ENCODE measurements at regions not wholly inside any gene's neighbourhood (a gene's known extent, or its start where the extent isn't known, plus 50 kb on each side); places are given as distances from the start of the nearest gene placed in this dataset.
A peak's percentile ranks its signal among the peaks of the same experiment; 100 is the strongest.

DNA sequence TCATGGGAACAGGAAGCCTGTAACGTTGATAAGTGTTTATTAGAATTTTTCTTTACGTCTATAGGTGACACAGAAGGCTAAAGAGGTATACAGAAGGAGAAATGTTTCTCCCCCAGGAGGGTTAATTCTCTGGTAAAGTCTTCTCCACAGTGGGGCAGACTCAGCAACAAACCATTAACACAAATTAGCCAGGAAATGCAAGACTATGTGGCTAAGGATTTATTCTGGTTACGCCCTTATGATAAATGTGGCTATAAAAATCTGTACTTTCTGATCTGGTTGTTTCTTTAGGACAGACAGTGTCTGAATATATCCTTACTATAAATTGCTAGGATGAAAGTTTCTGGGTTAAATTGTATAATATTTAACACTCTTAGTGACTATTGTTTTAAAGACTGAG, 423.3 kb downstream of the FLRT2 start:
- no peak for FAIRE-seq
- no peak for DNase-seq
- Histone ChIP-seq H3K27me3 (no peaks in the 10 kb centered on the region), H3K27ac (no peak overlapping the region), H3K4me1 (no peaks in the 10 kb centered on the region), H3K4me3 (no peak overlapping the region), H3K9me3 (no peaks in the 10 kb centered on the region), H3K36me3 (no peaks in the 10 kb centered on the region)
- no peak for TF ChIP-seq CTCF (IDR thresholded peaks at IDR 0.05)
- WGBS, 2 donors, result 70 to 77% methylated on average over 3 of the region's 3 CpGs
- intact Hi-C loops (cut with DNase I), result no loop called here
- no peak for ATAC-seq

DNA sequence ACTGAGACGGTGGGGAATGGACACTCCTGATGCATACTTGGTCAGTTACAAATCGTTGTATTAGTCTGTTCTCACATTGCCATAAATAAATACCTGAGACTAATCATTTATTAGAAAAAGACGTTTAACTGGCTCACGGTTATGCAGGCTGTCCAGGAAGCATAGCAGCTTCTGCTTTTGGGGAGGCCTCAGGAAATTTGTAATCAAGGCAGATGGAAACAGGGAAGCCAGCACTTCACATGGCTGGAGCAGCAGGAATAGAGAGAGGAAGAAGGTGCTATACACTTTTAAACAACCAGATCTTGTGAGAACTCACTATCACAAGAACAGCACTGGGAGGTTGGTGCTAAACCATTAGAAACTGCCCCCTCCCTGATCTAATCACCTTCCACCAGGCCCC, 418.2 kb downstream of the FLRT2 start:
- Histone ChIP-seq H3K4me3 (no peak overlapping the region), H3K27ac (no peak overlapping the region), H3K9me3 (no peaks in the 10 kb centered on the region), H3K27me3 (no peaks in the 10 kb centered on the region), H3K36me3 (no peaks in the 10 kb centered on the region), H3K4me1 (no peaks in the 10 kb centered on the region)
- 39 to 48% methylated on average over 4 of the region's 4 CpGs for WGBS, 2 donors
- FAIRE-seq, result no peak
- ATAC-seq, result no peak
- intact Hi-C loops (cut with DNase I), result no loop called here
- TF ChIP-seq CTCF (IDR thresholded peaks at IDR 0.05), result no peak
- DNase-seq, result no peak

DNA sequence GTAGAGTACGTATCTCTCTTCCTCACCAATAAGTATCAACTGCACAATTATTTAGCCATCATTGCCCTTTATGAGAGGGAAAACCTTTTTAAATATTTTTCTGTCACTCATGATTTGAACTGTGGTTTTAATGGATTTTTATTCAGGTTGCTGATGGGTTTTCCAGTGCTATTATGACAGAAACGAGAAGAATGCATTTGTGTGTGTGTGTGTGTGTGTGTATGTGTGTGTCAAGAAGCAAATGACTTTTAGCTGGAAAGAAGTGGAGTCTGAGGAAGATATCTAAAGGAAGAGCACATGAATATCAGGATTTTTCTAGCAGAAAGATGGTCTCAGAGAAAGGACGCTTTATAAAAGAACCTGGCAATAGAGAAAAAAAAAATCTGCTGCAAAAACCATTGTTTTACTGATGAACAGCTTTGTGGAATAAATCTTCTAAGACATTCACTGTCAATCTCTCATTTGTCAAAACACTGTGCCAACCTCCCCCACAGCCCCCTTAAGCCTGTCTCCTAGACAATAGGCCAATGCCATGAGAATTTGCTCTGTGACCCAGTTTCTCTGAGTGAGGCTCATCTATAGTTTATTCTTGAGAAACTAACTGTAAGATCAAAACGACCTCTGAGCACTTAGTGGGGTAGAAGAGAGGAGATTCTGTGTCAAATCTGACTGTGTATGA, 417.7 kb downstream of the FLRT2 start:
- ATAC-seq (no peak), DNase-seq (no peak), FAIRE-seq (no peak)
- intact Hi-C loops (cut with DNase I), result no loop called here
- no peaks in the 10 kb centered on the region for H3K9me3 ChIP-seq
- H3K4me3 ChIP-seq, result no peak overlapping the region
- TF ChIP-seq CTCF (IDR thresholded peaks at IDR 0.05), result no peak
- H3K4me1 ChIP-seq, result no peaks in the 10 kb centered on the region
- no peaks in the 10 kb centered on the region for H3K27me3 ChIP-seq
- H3K36me3 ChIP-seq, result no peaks in the 10 kb centered on the region
- WGBS, 2 donors, result 52 to 64% methylated on average over 4 of the region's 4 CpGs
- no peak overlapping the region for H3K27ac ChIP-seq

- FAIRE-seq, result no peak
- H3K9me3 ChIP-seq, result no peaks in the 10 kb centered on the region
- intact Hi-C loops (cut with DNase I), result no loop called here
- no peaks in the 10 kb centered on the region for H3K4me1 ChIP-seq
- DNase-seq, result no peak
- H3K27me3 ChIP-seq, result no peaks in the 10 kb centered on the region
- WGBS, 2 donors, result 92 to 97% methylated on average over 1 of the region's 1 CpG
- no peaks in the 10 kb centered on the region for H3K36me3 ChIP-seq
- no peak overlapping the region for H3K27ac ChIP-seq
- ATAC-seq, result no peak
- TF ChIP-seq CTCF (IDR thresholded peaks at IDR 0.05), result no peak
- H3K4me3 ChIP-seq, result no peak overlapping the region
Measured at GRCh38 chr14:85943192-85943591, 413.2 kb downstream of the FLRT2 start.

- Histone ChIP-seq H3K4me1 (no peaks in the 10 kb centered on the region), H3K9me3 (no peaks in the 10 kb centered on the region), H3K27me3 (no peaks in the 10 kb centered on the region), H3K27ac (peak overlapping the region in 1 of 4 donors; percentile 19), H3K4me3 (peak overlapping the region in 1 of 4 donors; percentile 16), H3K36me3 (no peaks in the 10 kb centered on the region)
- 56 to 73% methylated on average over 3 of the region's 3 CpGs for WGBS, 2 donors
- DNase-seq (no peak), FAIRE-seq (no peak), ATAC-seq (peak in 1 of 4 donors; percentile 20)
- no peak for TF ChIP-seq CTCF (IDR thresholded peaks at IDR 0.05)
- intact Hi-C loops (cut with DNase I), result no loop called here
Measured at GRCh38 chr14:85934886-85935254, 404.9 kb downstream of the FLRT2 start.
